Astrocyte (in vitro differentiated cells and primary cell): ENCODE measurements at regions not wholly inside any gene's neighbourhood (a gene's known extent, or its start where the extent isn't known, plus 50 kb on each side); places are given as distances from the start of the nearest gene placed in this dataset.

Experiments
- CTCF ChIP-seq: IDR thresholded peaks from 2 replicates; pipeline ENCODE4 v1.5.1; 2011; ENCODE audit warnings: low read depth, mild to moderate bottlenecking, inconsistent platforms, low read length, moderate library complexity; ENCODE audit not compliant: insufficient read depth
- EZH2 ChIP-seq: IDR thresholded peaks from 2 replicates; pipeline ENCODE4 v1.6.1; 2012; ENCODE audit warnings: mild to moderate bottlenecking, low read length, inconsistent platforms; ENCODE audit not compliant: insufficient read depth

- TF ChIP-seq CTCF (no peak), EZH2 (no peak)
These were observed 133.4 kb upstream of the ROPN1 start for GRCh38 chr3:124125315-124125714.
